ENCODE measurements at regions not wholly inside any gene's neighbourhood (a gene's known extent, or its start where the extent isn't known, plus 50 kb on each side); places are given as distances from the start of the nearest gene placed in this dataset.

GRCh38 chr5:58048185-58048925 lies 411.5 kb downstream of the PLK2 start:
- H3K4me3 ChIP-seq (ENCODE audit: low read depth in 1 of 3, low read length in 3 of 3) = no peak overlapping the region
- no peaks in the 10 kb centered on the region for H3K4me1 ChIP-seq (ENCODE audit: control insufficient read depth in 4 of 4, insufficient read depth in 4 of 4, low read length in 3 of 4)
- no peak for DNase-seq (ENCODE audit: low spot score)
- 86% methylated on average over 4 of the region's 4 CpGs for WGBS
- TF ChIP-seq ATF3 (IDR thresholded peaks at IDR 0.05) (no peak), JUND (IDR thresholded peaks at IDR 0.05) (no peak), RAD21 (IDR thresholded peaks at IDR 0.05) (no peak), FOXA1 (IDR thresholded peaks at IDR 0.05) (no peak), CTCF (IDR thresholded peaks at IDR 0.05; ENCODE audit: low read depth, low read length, missing input control) (no peak), RXRA (IDR thresholded peaks at IDR 0.05) (no peak), EGR1 (IDR thresholded peaks at IDR 0.05; ENCODE audit: low read depth in 2 of 2) (no peak), HNF4G (IDR thresholded peaks at IDR 0.05) (no peak), YY1 (IDR thresholded peaks at IDR 0.05) (no peak), ZBTB33 (IDR thresholded peaks at IDR 0.05) (no peak), GABPA (IDR thresholded peaks at IDR 0.05 in 1 of 2, conservative IDR thresholded peaks at IDR 0.05 in 1 of 2) (no peak), NR2F2 (IDR thresholded peaks at IDR 0.05) (no peak), HNF4A (conservative IDR thresholded peaks at IDR 0.05) (no peak), REST (IDR thresholded peaks at IDR 0.05) (no peak), TAF1 (conservative IDR thresholded peaks at IDR 0.05) (no peak), MAX (IDR thresholded peaks at IDR 0.05) (no peak)
- H3K27me3 ChIP-seq (ENCODE audit: control insufficient read depth in 4 of 4, insufficient read depth in 4 of 4, low read length in 3 of 4) = no peaks in the 10 kb centered on the region
- no peaks in the 10 kb centered on the region for H3K36me3 ChIP-seq (ENCODE audit: control insufficient read depth in 4 of 4, insufficient read depth in 3 of 4, low read depth in 1 of 4, low read length in 3 of 4)
- no peak overlapping the region for H3K9ac ChIP-seq (ENCODE audit: low read depth in 1 of 2, low read length in 2 of 2)
- H3K27ac ChIP-seq (ENCODE audit: low read depth in 1 of 2, low read length in 2 of 2) = no peak overlapping the region
- no peaks in the 10 kb centered on the region for H3K9me3 ChIP-seq (ENCODE audit: control insufficient read depth in 4 of 4, low read length in 3 of 4)

All from liver (tissue), 8 donors.